ENCODE measurements at regions not wholly inside any gene's neighbourhood (a gene's known extent, or its start where the extent isn't known, plus 50 kb on each side); places are given as distances from the start of the nearest gene placed in this dataset.

GRCh38 chr16:62967163-62967562, 930.9 kb upstream of the CDH8 start (continued):
- TF ChIP-seq SMARCA5 (IDR thresholded peaks at IDR 0.05) (no peak), SRF (IDR thresholded peaks at IDR 0.05; ENCODE audit: low read depth in 2 of 2, low read length in 2 of 2) (no peak)

GRCh38 chr16:62966626-62967025, 930.4 kb upstream of the CDH8 start:
- ChIA-PET SMC1A (ENCODE audit: uncharacterized antibody, unreplicated experiment) (no interaction called here), CTCF (no interaction called here), POLR2A (no interaction called here), RAD21 (ENCODE audit: unreplicated experiment) (no interaction called here)
- WGBS (ENCODE audit: insufficient coverage, insufficient replicate concordance, low lambda C conversion rate, missing lambda C conversion rate), result 0% methylated on average over 1 of the region's 1 CpG
- no peak overlapping the region for H2AFZ ChIP-seq (ENCODE audit: control insufficient read depth, low read depth, low read length)
- no peaks in the 10 kb centered on the region for H3K9me3 ChIP-seq (replicated peaks; ENCODE audit: control insufficient read depth, insufficient read depth, low read length)
- H3K4me2 ChIP-seq (ENCODE audit: control insufficient read depth, insufficient read depth), result no peak overlapping the region
- no peaks in the 10 kb centered on the region for H3K79me2 ChIP-seq (ENCODE audit: control insufficient read depth, insufficient read depth, low read length)
- intact Hi-C loops (cut with micrococcal nuclease; ENCODE audit: unreplicated experiment), result no loop called here
- H3K4me3 ChIP-seq, result no peak overlapping the region
- no peak for FAIRE-seq
- no peaks in the 10 kb centered on the region for H3K27me3 ChIP-seq (replicated peaks in 1 of 2; ENCODE audit: control insufficient read depth in 2 of 2, insufficient read depth in 2 of 2, low read length in 1 of 2)
- no peak for DNase-seq (ENCODE audit: low read depth, low spot score)
- in situ Hi-C loops (cut with MboI), result no loop called here
- BruUV-seq (replicated peaks), result no TSS peak
- ATAC-seq, result no peak
- H3K4me1 ChIP-seq (ENCODE audit: control insufficient read depth, insufficient read depth, low read length), result no peaks in the 10 kb centered on the region
- H3K27ac ChIP-seq (ENCODE audit: control insufficient read depth, insufficient read depth), result no peak overlapping the region
- H3K36me3 ChIP-seq (ENCODE audit: control insufficient read depth in 2 of 2, insufficient read depth in 2 of 2, low read length in 1 of 2), result no peaks in the 10 kb centered on the region
- H4K20me1 ChIP-seq (ENCODE audit: control insufficient read depth, insufficient read depth), result no peaks in the 10 kb centered on the region
- no peak overlapping the region for H3K9ac ChIP-seq (ENCODE audit: control insufficient read depth, insufficient read depth, low read length)
- no peak for TF ChIP-seq ZBED1 (IDR thresholded peaks at IDR 0.05; ENCODE audit: borderline replicate concordance)
- no peak for TF ChIP-seq IRF5 (IDR thresholded peaks at IDR 0.05; ENCODE audit: borderline replicate concordance)
- TF ChIP-seq USF1 (IDR thresholded peaks at IDR 0.05; ENCODE audit: borderline replicate concordance, extremely low read length, insufficient read depth, low read depth, low read length), result no peak
- TF ChIP-seq POLR2AphosphoS2 (IDR thresholded peaks at IDR 0.05; ENCODE audit: low read depth, low read length), result no peak
- TF ChIP-seq CTCF (IDR thresholded peaks at IDR 0.05 in 2 of 3, conservative IDR thresholded peaks at IDR 0.05 in 1 of 3; ENCODE audit: control insufficient read depth in 2 of 3, extremely low read depth in 1 of 3, insufficient read depth in 1 of 3, low read depth in 3 of 3, low read length in 3 of 3), result no peak
- TF ChIP-seq FOXK2 (IDR thresholded peaks at IDR 0.05), result no peak
- no peak for TF ChIP-seq PKNOX1 (IDR thresholded peaks at IDR 0.05)
- TF ChIP-seq TCF3 (IDR thresholded peaks at IDR 0.05; ENCODE audit: borderline replicate concordance, insufficient read depth, low read depth, low read length), result no peak
- no peak for TF ChIP-seq SRF (IDR thresholded peaks at IDR 0.05; ENCODE audit: low read depth in 2 of 2, low read length in 2 of 2)
- TF ChIP-seq MXI1 (IDR thresholded peaks at IDR 0.05; ENCODE audit: low read depth, low read length), result no peak
- TF ChIP-seq ZNF217 (IDR thresholded peaks at IDR 0.05), result no peak
- TF ChIP-seq USF2 (IDR thresholded peaks at IDR 0.05; ENCODE audit: borderline replicate concordance, low read depth, low read length), result no peak
